ENCODE measurements at regions not wholly inside any gene's neighbourhood (a gene's known extent, or its start where the extent isn't known, plus 50 kb on each side); places are given as distances from the start of the nearest gene placed in this dataset.

DNA sequence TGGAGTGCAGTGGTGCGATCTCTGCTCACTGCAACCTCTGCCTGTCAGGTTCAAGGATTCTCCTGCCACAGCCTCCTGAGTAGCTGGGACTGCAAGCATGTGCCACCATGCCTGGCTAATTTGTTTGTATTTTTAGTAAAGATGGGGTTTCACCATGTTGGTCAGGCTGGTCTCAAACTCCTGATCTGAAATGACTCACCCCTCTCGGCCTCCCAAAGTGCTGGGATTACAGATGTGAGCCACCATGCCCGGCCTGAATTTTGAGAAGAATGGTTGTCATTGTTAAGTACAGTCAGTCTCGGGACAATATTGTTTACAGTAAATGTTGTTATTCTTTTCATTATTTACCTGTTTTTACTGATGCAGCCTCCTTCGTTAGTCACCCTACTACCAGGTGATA is 1226.2 kb upstream of the TENM3 start:
- no peaks in the 10 kb centered on the region for H3K36me3 Mint-ChIP-seq (ENCODE audit: insufficient read depth, unreplicated experiment)
- no peaks in the 10 kb centered on the region for H3K27me3 Mint-ChIP-seq (ENCODE audit: insufficient read depth, unreplicated experiment)
- H3K9me3 Mint-ChIP-seq (ENCODE audit: unreplicated experiment): peaks cover 22% of the 10 kb centered on the region
- intact Hi-C loops (cut with micrococcal nuclease): no loop called here
- ChIA-PET CTCF (no interaction called here), POLR2A (no interaction called here)
- TF ChIP-seq, protein P1, sequence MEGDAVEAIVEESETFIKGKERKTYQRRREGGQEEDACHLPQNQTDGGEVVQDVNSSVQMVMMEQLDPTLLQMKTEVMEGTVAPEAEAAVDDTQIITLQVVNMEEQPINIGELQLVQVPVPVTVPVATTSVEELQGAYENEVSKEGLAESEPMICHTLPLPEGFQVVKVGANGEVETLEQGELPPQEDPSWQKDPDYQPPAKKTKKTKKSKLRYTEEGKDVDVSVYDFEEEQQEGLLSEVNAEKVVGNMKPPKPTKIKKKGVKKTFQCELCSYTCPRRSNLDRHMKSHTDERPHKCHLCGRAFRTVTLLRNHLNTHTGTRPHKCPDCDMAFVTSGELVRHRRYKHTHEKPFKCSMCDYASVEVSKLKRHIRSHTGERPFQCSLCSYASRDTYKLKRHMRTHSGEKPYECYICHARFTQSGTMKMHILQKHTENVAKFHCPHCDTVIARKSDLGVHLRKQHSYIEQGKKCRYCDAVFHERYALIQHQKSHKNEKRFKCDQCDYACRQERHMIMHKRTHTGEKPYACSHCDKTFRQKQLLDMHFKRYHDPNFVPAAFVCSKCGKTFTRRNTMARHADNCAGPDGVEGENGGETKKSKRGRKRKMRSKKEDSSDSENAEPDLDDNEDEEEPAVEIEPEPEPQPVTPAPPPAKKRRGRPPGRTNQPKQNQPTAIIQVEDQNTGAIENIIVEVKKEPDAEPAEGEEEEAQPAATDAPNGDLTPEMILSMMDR (IDR thresholded peaks at IDR 0.05; ENCODE audit: unreplicated experiment): no peak
- no TSS peak for BruUV-seq (replicated peaks)
- no peak overlapping the region for H3K4me3 Mint-ChIP-seq (ENCODE audit: unreplicated experiment)
- no peaks in the 10 kb centered on the region for H3K4me1 Mint-ChIP-seq (ENCODE audit: insufficient read depth, unreplicated experiment)
- DNase-seq (ENCODE audit: unreplicated experiment): no peak
- no peak overlapping the region for H3K27ac Mint-ChIP-seq (ENCODE audit: low read depth, unreplicated experiment)

DNA sequence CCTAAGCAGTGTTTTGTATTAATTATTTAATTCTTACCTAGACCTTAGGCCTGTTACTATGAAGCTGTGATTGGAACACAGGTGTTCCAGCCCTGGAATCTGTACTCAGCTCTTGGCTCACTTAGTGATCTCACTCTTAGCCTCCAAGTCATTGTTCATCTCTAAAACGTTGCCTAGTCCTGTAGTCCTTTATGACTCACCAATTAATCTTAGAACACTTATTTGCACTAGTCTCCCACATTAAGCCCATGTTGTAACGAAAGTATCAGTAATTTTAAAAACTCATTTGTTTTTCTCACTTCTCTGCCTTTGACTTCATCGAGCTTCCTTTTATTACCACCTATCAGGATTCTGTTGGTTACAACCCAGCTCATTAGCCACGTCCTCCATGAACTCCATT is 1224.7 kb upstream of the TENM3 start:
- no peaks in the 10 kb centered on the region for H3K36me3 Mint-ChIP-seq (ENCODE audit: insufficient read depth, unreplicated experiment)
- intact Hi-C loops (cut with micrococcal nuclease): no loop called here
- CTCF ChIA-PET: no interaction called here
- no peak overlapping the region for H3K4me3 Mint-ChIP-seq (ENCODE audit: unreplicated experiment)
- H3K27me3 Mint-ChIP-seq (ENCODE audit: insufficient read depth, unreplicated experiment): no peaks in the 10 kb centered on the region
- DNase-seq (ENCODE audit: unreplicated experiment): peak; percentile 11
- H3K9me3 Mint-ChIP-seq (ENCODE audit: unreplicated experiment): peaks cover 14% of the 10 kb centered on the region
- TF ChIP-seq, protein P1 (IDR thresholded peaks at IDR 0.05; ENCODE audit: unreplicated experiment): no peak
- POLR2A ChIA-PET: no interaction called here
- H3K27ac Mint-ChIP-seq (ENCODE audit: low read depth, unreplicated experiment): no peak overlapping the region
- H3K4me1 Mint-ChIP-seq (ENCODE audit: insufficient read depth, unreplicated experiment): no peaks in the 10 kb centered on the region
- no TSS peak for BruUV-seq (replicated peaks)

DNA sequence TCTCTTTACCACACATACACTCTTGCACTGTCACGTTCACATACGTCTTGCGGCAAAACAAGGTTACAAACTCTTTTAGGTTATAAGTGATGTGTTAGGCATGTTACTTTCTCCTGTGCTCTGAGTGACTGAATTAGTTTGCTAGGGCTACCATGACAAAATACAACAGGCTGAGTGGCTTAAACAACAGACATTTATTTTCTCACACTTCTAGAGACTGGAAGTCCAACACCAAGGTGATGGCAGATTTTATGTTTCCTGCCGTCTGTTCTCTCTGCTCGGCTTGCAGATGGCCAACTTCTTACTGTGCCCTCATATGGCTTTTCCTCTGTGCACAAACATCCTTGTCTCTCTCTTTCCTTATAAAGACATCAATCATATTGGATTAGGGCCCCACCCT is 1224.3 kb upstream of the TENM3 start:
- no peaks in the 10 kb centered on the region for H3K36me3 Mint-ChIP-seq (ENCODE audit: insufficient read depth, unreplicated experiment)
- no peak overlapping the region for H3K4me3 Mint-ChIP-seq (ENCODE audit: unreplicated experiment)
- DNase-seq (ENCODE audit: unreplicated experiment): no peak
- H3K27ac Mint-ChIP-seq (ENCODE audit: low read depth, unreplicated experiment): no peak overlapping the region
- H3K27me3 Mint-ChIP-seq (ENCODE audit: insufficient read depth, unreplicated experiment): no peaks in the 10 kb centered on the region
- POLR2A ChIA-PET: no interaction called here
- H3K4me1 Mint-ChIP-seq (ENCODE audit: insufficient read depth, unreplicated experiment): no peaks in the 10 kb centered on the region
- TF ChIP-seq, protein P1 (IDR thresholded peaks at IDR 0.05; ENCODE audit: unreplicated experiment): no peak
- intact Hi-C loops (cut with micrococcal nuclease): no loop called here
- H3K9me3 Mint-ChIP-seq (ENCODE audit: unreplicated experiment): peaks cover 10% of the 10 kb centered on the region
- CTCF ChIA-PET: interaction anchor here (0.6 kb wide), 1 partner anchor 38 kb away, joined by 3 read pairs; no protein-coding TSS in a partner anchor
- no TSS peak for BruUV-seq (replicated peaks)

DNA sequence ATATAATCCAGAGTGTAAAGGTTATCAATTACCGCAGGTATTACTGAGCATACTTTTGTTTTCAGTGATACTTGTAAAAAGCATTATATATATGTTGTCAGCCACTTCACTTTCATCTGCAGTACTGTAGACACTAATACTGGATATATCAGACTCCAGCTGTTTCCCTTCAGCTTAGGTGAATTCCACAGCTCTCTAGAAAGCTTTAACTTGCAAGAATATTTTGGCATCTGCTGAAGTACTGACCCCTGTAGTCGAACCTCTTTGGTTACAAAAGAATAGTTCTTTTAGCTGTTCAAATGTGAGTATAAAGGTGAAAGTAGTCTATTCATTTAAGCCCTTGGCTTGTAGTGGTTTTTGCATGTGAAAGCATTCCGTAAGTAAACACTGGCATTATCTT is 1222.7 kb upstream of the TENM3 start:
- no peaks in the 10 kb centered on the region for H3K27me3 Mint-ChIP-seq (ENCODE audit: insufficient read depth, unreplicated experiment)

More for the DNA sequence above, 1222.7 kb upstream of the TENM3 start:
- ChIA-PET POLR2A (no interaction called here), CTCF (interaction anchor here (0.5 kb wide), 1 partner anchor 472 kb away, joined by 5 read pairs; no protein-coding TSS in a partner anchor)
- Mint-ChIP-seq H3K4me3 (ENCODE audit: unreplicated experiment) (no peak overlapping the region), H3K36me3 (ENCODE audit: insufficient read depth, unreplicated experiment) (no peaks in the 10 kb centered on the region), H3K27ac (ENCODE audit: low read depth, unreplicated experiment) (no peak overlapping the region), H3K9me3 (ENCODE audit: unreplicated experiment) (peaks cover 13% of the 10 kb centered on the region), H3K4me1 (ENCODE audit: insufficient read depth, unreplicated experiment) (no peaks in the 10 kb centered on the region)
- BruUV-seq (replicated peaks): no TSS peak
- no peak for DNase-seq (ENCODE audit: unreplicated experiment)
- TF ChIP-seq, protein P1 (IDR thresholded peaks at IDR 0.05; ENCODE audit: unreplicated experiment): no peak
- intact Hi-C loops (cut with micrococcal nuclease): no loop called here
